ENCODE measurements at regions not wholly inside any gene's neighbourhood (a gene's known extent, or its start where the extent isn't known, plus 50 kb on each side); places are given as distances from the start of the nearest gene placed in this dataset.
A peak's percentile ranks its signal among the peaks of the same experiment; 100 is the strongest.

DNA sequence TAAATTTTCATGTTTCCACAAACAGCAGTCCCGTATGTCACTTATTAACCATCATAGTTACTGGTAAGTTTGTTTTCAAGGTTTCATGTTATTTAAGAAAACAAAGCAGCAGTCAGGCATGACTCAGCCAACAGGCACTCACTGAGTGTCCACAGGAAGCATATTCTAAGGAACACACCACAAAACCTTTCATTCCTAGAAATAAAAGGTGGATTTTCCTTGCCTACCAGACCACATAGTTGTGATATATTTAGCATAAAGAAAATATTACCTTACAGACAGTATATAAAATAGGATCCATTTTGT, 143.3 kb upstream of the AVPR1A start:
- H3K4me3 ChIP-seq (ENCODE audit: control insufficient read depth, low read depth, low read length), result no peak overlapping the region
- DNase-seq (ENCODE audit: low read depth), result peak; percentile 14
- TF ChIP-seq, protein P1, sequence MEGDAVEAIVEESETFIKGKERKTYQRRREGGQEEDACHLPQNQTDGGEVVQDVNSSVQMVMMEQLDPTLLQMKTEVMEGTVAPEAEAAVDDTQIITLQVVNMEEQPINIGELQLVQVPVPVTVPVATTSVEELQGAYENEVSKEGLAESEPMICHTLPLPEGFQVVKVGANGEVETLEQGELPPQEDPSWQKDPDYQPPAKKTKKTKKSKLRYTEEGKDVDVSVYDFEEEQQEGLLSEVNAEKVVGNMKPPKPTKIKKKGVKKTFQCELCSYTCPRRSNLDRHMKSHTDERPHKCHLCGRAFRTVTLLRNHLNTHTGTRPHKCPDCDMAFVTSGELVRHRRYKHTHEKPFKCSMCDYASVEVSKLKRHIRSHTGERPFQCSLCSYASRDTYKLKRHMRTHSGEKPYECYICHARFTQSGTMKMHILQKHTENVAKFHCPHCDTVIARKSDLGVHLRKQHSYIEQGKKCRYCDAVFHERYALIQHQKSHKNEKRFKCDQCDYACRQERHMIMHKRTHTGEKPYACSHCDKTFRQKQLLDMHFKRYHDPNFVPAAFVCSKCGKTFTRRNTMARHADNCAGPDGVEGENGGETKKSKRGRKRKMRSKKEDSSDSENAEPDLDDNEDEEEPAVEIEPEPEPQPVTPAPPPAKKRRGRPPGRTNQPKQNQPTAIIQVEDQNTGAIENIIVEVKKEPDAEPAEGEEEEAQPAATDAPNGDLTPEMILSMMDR (IDR thresholded peaks at IDR 0.05; ENCODE audit: control insufficient read depth, insufficient read depth, low read depth, low read length, missing control alignments), result no peak

DNA sequence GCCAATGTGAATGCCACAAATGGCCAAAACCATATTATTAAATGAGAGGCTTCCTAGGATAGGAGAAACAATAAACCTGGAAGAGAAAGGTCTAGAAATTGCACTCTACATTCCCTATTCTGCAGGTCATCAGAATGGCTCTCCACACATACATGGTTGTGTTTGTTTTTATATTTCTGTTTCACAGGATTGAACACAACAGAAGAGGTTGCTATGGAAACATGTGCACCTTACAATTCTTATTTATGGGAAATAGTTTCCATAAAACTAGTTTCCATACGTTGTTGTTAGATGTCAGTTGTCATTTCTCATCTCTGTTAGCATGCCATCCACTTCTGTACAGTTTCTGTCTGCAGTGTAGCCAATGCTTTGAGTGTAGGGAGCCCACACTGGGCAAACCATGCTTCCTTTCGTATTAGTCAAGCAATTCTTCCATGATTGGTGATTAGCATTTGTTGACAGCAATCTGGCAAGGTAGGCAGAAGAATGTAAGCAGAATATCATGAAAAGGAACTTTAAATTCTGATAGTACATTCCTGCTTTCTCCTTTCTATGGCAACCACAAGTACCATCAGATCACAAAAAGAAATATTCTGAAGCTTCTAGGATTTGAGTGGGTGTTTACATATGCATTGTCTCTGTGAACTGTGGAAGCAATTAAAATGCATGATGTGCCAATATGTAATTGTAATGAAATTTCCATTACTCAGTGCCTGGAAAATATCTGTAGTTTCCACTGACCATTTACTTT, 141.6 kb upstream of the AVPR1A start:
- no peak overlapping the region for H3K4me3 ChIP-seq (ENCODE audit: control insufficient read depth, low read depth, low read length)
- DNase-seq (ENCODE audit: low read depth), result no peak
- TF ChIP-seq, protein P1 (IDR thresholded peaks at IDR 0.05; ENCODE audit: control insufficient read depth, insufficient read depth, low read depth, low read length, missing control alignments), result no peak

DNA sequence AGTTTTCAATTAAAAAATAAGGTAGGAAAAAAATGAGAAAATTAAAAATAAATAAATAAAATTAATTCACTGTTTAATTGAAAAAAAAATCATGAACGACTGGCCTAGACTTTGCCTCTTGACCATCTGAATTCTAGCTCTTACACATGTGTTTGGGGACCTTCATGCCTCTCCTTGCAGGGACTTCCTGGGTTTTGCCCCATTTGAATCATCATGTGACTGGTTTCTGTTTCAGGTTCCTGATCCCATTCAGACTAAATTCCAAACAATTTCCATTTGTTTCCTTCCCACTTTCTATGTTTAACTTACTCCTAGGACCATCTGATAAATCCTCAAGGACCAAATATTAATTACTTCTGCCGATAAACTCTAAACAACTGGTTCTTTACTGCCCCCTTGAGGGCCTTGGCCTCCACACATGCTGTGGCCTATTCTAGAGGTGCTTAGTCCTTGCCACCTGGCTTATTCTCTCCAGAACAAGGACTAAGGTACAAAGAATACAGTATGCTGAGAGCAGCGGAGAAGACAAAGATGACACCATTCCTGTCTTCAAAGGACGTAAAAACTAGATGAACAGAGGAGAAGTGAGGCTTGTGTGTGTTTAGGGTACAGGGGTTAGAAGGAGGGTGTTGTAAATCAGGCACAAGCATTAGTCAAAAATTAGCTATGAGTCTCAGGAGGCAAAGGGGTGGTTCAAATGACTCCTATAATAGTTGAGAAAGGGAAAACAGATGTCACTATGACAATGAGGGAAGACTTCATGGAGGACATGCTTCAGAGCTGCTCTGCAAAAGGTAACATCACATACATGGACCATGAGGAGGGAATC, 125.8 kb upstream of the AVPR1A start:
- no peak overlapping the region for H3K4me3 ChIP-seq (ENCODE audit: control insufficient read depth, low read depth, low read length)
- no peak for DNase-seq (ENCODE audit: low read depth)
- TF ChIP-seq, protein P1 (IDR thresholded peaks at IDR 0.05; ENCODE audit: control insufficient read depth, insufficient read depth, low read depth, low read length, missing control alignments), result peak; percentile 66

DNA sequence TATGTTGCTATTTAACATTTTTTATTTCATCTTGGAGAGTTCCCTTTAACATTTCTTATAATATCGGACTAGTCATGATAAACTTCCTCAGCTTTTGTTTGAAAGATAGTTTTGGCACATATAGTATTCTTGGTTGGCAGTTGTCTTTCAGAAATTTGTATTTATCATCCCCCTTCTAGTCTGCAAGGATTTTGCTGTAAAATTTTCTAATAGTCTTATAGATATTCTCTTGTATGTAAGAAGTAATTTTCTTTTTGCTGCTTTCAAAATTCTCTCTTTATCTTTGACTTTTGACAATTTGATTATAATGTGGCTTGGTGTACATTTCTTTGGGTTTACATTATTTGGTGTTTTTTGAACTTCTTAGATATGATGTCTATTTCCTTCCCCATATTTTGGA, 116.0 kb upstream of the AVPR1A start:
- DNase-seq (ENCODE audit: low read depth), result no peak
- no peak overlapping the region for H3K4me3 ChIP-seq (ENCODE audit: control insufficient read depth, low read depth, low read length)
- TF ChIP-seq, protein P1 (IDR thresholded peaks at IDR 0.05; ENCODE audit: control insufficient read depth, insufficient read depth, low read depth, low read length, missing control alignments), result no peak

DNA sequence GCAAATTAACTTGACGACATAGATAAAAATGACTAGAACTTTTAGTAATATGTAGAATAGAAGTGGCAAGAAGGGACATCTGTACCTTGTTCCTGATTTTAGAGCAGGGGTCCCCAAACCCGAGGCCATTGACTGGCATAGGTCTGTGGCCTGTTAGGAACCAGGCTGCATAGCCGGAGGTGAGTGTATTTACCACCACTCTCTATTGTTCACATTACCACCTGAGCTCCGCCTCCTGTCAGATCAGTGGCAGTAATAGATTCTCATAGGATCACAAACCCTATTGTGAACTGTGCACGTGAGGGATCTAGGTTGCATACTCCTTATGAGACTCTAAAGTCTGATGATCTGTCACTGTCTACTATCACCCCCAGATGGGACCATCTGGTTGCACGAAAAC, 113.6 kb upstream of the AVPR1A start:
- no peak for DNase-seq (ENCODE audit: low read depth)
- TF ChIP-seq, protein P1 (IDR thresholded peaks at IDR 0.05; ENCODE audit: control insufficient read depth, insufficient read depth, low read depth, low read length, missing control alignments), result no peak
- no peak overlapping the region for H3K4me3 ChIP-seq (ENCODE audit: control insufficient read depth, low read depth, low read length)

DNA sequence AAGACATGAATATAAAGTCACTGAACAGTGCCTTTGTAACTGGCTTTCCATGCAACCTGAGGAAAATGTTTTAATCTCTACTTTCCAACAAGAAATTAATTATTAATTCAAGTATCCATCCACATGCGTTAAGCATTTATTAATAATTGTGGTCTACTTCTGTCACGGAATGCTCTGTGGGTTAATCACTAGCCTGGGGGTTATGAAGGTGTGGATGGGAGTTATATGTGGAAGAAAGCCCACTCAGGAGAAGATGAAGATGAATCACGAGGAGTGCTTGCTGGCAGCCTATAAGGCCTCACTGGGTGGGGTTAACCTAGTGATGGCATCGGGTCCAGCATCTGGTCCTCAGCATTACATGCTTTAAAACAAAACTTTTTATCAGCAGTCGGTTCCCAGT, 99.5 kb upstream of the AVPR1A start:
- TF ChIP-seq, protein P1 (IDR thresholded peaks at IDR 0.05; ENCODE audit: control insufficient read depth, insufficient read depth, low read depth, low read length, missing control alignments), result no peak
- no peak overlapping the region for H3K4me3 ChIP-seq (ENCODE audit: control insufficient read depth, low read depth, low read length)
- no peak for DNase-seq (ENCODE audit: low read depth)
